OCI-LY7 (cell line): ENCODE measurements at regions not wholly inside any gene's neighbourhood (a gene's known extent, or its start where the extent isn't known, plus 50 kb on each side); places are given as distances from the start of the nearest gene placed in this dataset.

Experiments used
- EZH2phosphoT487 ChIP-seq: fragments of 200-600 bp; sonication (generic); IDR thresholded peaks from 2 replicates; pipeline ENCODE4 v1.6.1; 2018; ENCODE audit warnings: low read depth, borderline replicate concordance, mild to moderate bottlenecking, mixed run types, antibody characterized with exemption, low read length, moderate library complexity, mixed read lengths
- TF ChIP-seq, protein P1 (sequence below): fragments of 200-600 bp; sonication (generic); conservative IDR thresholded peaks from 2 replicates; pipeline ENCODE4 v1.5.1; 2014; ENCODE audit warnings: mild to moderate bottlenecking, antibody characterized with exemption, low read length, moderate library complexity, mixed read lengths

GRCh38 chr11:114883472-114883871 is 205.1 kb downstream of the NXPE2 start:
- TF ChIP-seq, protein P1, sequence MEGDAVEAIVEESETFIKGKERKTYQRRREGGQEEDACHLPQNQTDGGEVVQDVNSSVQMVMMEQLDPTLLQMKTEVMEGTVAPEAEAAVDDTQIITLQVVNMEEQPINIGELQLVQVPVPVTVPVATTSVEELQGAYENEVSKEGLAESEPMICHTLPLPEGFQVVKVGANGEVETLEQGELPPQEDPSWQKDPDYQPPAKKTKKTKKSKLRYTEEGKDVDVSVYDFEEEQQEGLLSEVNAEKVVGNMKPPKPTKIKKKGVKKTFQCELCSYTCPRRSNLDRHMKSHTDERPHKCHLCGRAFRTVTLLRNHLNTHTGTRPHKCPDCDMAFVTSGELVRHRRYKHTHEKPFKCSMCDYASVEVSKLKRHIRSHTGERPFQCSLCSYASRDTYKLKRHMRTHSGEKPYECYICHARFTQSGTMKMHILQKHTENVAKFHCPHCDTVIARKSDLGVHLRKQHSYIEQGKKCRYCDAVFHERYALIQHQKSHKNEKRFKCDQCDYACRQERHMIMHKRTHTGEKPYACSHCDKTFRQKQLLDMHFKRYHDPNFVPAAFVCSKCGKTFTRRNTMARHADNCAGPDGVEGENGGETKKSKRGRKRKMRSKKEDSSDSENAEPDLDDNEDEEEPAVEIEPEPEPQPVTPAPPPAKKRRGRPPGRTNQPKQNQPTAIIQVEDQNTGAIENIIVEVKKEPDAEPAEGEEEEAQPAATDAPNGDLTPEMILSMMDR, result no peak
- no peak for TF ChIP-seq EZH2phosphoT487
